ENCODE measurements at regions not wholly inside any gene's neighbourhood (a gene's known extent, or its start where the extent isn't known, plus 50 kb on each side); places are given as distances from the start of the nearest gene placed in this dataset.
"Not testable (repeated sequence)": the region's sequence is repeated elsewhere in the genome, so short reads cannot be mapped to it uniquely, and the experiment has no call there.

- DNase-seq, result no peak
These were observed 72.9 kb downstream of the ZNF622 start for GRCh38 chr5:16392718-16393117.

- DNase-seq, result no peak
These were observed 73.5 kb downstream of the ZNF622 start for GRCh38 chr5:16391858-16392649.

DNA sequence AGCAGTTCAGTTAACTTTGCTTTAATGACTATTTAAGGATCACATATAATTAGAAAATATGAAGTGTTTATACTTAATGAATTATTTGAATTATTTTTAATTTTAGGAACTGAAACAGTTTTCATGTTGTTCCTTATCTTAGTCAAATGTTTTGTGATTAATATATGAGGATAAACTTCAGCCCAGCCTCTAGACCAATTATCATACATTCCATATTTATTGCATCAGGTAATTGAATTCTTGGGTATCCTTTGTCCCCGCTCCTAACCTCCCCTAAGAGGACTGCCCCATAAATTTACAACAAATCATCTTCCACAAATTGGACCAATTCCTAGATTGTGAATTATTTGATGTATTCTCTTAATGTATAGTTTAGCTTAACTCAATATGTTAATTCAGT, 74.8 kb downstream of the ZNF622 start:
- DNase-seq, result no peak

DNA sequence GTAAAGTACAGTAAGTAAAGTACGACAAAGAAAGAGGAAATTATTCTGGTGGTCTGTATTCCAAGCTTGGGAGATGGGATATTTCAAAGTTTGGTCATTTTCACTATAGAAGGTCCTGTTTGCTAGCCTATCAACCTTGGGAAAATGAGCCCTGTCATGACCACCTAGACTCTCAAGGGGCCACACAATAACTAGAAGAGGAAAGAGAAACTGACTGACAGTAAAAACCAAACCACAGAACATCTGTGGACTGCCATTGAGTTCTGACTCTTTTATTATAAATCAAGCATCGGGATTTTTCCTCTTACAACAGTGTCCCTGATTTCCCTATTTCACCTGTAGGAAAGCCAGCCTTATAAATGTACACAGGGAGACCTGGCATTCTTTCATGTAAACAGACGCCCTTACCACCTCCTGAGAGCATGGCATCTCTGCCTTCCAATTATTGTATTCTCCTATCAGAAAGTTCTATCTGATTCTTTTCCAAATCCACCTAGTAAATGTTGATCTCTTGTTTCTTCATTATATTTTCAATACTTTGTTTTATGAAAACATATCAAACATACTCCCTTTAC, 80.0 kb downstream of the ZNF622 start:
- no peak for DNase-seq

- DNase-seq, result no peak
These were observed 80.8 kb downstream of the ZNF622 start for GRCh38 chr5:16384804-16385203.

DNA sequence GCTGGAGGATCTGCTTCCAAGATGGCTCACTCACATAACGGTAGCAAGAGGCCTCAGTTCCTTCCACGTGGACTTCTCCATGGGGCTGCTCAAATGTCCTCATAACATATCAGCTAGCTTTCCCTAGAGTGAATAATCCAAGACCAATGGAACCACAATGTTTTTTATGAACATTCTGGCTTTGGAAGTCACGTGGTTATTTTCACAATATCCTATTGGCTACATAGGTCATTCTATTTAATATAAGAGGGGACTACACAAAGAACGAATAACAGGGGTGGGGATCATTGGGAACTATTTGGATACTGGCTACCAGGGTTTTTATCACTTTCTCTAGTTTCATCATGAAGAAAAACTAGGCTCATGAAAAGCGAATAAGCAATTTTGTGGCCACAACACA, 81.4 kb downstream of the ZNF622 start:
- DNase-seq, result no peak

DNA sequence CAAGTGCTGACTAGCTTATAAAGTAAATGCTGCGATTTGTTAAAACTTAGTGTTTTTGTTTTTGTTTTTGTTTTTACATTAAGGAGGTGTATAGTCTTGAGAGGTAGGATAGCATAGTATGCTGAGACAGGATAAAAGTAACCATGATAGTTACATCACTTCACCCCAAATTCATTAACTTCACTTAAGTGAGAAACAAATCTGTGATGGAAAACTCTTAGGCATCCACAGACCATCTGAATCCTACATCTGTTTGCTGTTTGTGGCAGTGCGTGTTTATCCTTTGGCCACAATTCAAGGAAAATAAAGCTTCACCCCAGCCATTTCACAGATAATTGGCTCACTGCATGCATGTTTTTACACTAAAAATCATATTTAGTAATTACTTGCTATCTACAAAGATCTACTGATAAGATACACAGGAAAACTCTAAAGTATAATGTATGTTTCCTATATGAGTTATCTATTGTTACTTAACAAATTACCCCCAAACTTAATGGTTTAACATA, 82.0 kb downstream of the ZNF622 start:
- DNase-seq, result no peak

DNA sequence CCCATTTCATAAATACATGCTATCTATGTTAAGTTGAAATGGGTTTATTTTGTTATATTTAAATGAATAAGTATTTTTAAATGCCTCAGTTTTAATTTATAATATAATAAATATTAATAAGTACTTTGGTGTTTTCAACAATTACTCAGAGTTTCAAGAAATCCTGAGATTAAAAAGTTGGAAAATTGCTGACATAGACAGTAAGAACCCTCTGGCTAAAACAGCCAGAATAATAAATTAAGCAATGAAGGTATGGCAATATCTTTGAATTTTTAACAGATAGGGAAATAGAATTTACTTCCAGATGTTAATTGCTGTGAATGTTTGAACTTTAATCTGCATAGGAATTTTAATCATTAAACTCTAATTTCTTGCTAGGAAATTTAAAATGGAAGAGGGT, 83.6 kb downstream of the ZNF622 start:
- no peak for DNase-seq

- no peak for DNase-seq
These were observed 86.8 kb downstream of the ZNF622 start for GRCh38 chr5:16378762-16379161.

- DNase-seq, result no peak
These were observed 93.1 kb downstream of the ZNF622 start for GRCh38 chr5:16372493-16372892.

DNA sequence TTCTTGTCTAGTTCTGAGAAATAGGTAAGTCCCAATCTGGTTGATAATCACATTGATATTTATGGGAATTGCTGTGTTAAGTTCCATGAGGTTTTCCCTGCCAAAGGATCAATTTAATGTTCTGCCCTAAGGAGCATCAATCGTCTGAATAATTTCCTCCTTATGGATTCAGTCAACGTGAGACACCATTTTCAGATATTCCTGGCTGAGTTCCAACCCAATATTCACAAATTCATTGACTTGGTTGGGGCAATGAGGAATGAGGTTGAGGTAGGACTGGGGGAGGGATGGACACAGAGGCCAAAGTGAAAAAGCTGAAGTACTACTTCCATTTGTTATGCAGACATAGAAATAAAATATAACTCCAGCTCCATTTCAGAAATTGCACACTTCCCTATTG, 99.1 kb downstream of the ZNF622 start:
- no peak for DNase-seq

DNA sequence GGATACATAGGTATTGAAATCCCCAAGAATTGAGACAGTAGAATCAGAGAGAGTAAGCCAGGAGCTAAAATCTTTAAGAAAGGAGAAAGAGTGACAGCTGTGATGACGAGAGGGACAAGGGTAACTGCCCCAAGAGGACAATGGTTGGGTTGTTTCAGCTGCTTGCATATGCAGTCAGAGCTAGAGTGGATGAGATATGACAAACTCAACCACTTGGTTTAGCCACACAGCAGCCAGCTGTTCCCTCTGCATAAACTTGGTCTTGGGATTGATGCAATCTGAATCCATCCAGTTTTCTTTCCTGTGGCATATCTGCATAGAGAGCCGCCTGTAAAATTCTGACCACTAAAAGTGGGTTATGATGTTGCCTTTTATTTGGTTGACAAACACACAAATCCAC, 100.7 kb downstream of the ZNF622 start:
- no peak for DNase-seq

DNA sequence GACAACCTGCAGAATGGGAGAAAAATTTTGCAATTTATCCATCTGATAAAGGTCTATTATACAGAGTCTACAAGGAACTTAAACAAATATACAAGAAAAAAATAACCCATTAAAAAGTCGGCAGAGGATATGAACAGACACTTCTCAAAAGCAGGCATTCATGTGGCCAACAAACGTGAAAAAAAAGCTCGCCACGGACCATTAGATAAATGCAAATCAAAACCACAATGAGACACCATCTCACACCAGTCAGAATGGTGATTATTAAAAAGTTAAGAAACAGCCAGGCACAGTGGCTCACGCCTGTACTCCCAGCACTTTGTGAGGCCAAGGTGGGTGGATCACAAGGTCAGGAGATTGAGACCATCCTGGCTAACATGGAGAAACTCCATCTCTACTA, 112.2 kb downstream of the ZNF622 start:
- not testable (repeated sequence) for DNase-seq

DNA sequence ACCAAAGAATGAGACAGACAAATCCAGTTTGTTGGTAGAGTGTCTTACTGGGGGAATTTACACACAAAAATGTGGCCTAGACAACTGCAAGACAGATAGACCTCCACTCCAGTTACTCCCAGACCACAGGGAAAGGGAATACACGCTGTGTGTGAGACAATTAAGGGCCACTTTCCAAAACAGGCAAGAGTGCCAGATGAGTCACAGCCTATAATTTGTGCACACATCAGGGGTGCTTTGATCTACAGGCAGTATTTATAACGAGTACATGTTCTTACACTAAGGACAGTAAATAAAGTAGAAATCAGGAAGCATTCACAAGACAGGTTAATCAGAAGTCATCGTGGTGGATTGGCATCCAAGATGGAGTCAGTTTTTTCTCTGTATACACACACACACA, 114.8 kb downstream of the ZNF622 start:
- DNase-seq, result no peak

- DNase-seq, result no peak
These were observed 119.2 kb downstream of the ZNF622 start for GRCh38 chr5:16346380-16346779.

- DNase-seq, result no peak
These were observed 120.1 kb downstream of the ZNF622 start for GRCh38 chr5:16345454-16345853.

GRCh38 chr5:16326137-16326536, 139.5 kb downstream of the ZNF622 start:
- DNase-seq, result no peak

DNA sequence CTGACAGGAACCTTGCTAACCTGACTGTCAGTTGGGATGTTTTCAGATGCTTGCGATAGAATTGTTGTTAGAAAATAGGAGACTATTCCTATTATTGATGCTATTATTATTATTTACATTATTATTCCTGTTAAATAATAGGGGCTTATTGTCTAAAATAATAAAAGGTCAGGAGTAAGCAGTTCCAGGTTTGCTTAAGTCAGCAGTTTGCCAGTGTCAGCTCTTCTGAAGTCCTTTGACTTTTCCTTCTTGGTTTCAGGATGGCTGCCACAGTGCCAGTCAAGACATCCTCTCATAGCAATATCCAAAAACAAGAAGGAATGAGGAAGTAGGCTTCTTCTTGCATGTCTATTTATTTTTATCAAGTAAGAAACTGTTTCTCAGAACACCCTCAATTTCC, 141.7 kb upstream of the MARCHF11 start:
- DNase-seq, result no peak

DNA sequence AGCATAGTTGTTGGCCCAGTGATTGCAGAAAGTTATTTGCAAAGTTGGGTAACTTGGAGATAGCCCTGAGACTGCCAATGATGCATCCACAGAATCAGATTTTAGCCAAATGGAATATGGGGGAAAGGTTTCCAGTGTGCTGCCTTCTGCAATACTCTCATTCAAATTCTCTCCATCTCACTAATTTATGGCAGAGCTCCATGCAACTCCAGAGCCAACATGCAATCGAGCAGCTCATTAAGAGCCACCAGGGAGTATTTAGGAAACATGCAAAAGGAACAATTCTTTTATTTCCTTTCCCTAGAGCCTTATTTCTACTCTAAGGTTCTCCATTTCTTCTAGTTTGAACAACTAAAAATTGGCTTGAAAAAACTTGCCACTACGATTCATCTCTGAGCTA, 135.9 kb upstream of the MARCHF11 start:
- DNase-seq, result no peak

DNA sequence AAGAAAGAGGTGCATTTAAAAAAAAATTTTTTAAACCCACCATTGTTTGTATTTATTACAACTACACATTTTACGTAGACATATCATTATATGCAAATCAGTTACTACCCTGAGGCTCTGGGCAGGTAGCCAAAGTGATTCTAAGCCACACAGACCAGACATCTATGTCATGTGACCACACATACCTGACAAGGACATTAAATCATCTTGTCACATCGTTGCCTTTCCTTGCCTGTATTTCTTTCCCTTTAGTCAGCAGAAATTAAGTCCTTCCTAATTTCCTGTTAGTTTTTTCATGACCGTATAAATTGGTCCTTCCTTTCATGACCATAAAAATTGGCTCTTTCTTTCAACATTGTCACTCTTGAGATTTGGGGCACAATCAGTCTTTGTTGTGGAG, 134.2 kb upstream of the MARCHF11 start:
- DNase-seq, result no peak

- DNase-seq, result no peak
These were observed 133.2 kb upstream of the MARCHF11 start for GRCh38 chr5:16312785-16313184.

- no peak for DNase-seq
These were observed 132.1 kb upstream of the MARCHF11 start for GRCh38 chr5:16311666-16312065.

DNA sequence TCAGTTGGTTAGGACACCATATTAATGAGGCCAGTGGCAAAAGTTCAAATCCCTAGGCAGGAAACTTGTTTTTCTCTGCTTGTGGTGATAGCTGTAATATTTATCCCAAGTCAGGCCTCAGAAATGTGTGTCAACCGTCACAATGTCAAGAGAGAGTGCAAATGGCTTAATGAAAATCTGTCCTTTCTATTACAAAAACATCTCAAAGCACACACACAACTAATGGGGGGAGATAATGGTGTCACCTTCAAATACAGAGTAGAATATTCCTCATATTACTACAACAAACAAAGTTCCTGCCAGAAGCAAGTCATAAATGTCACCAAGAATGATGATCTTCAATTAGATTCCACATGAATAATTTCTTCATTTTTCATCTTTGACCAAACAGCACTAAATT, 127.2 kb upstream of the MARCHF11 start:
- DNase-seq, result no peak

DNA sequence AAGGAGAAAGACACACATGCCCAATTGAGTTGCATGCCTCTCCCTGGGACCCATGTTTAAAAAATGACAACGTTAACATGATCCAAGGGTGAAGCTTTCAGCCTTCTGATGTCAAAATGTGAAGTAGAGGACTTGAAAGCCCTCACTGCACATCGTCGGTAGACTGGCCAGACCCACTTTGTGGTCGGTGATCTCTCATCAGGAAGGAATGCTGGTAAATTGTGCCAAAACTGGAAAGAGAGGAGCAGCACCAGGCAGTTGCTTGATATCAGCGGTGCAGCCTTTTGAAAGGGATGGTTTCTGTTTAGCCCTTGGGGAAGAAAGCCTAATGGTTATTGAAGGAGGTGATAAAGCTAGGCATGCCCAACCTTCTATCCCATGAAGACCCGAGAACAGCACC, 125.3 kb upstream of the MARCHF11 start:
- peak; percentile 1 for DNase-seq

GRCh38 chr5:16296946-16297345, 117.4 kb upstream of the MARCHF11 start:
- DNase-seq, result no peak
